Umbilical cord (tissue), 1 donor: ENCODE measurements at regions not wholly inside any gene's neighbourhood (a gene's known extent, or its start where the extent isn't known, plus 50 kb on each side); places are given as distances from the start of the nearest gene placed in this dataset.
A peak's percentile ranks its signal among the peaks of the same experiment; 100 is the strongest.
"Not testable (repeated sequence)": the region's sequence is repeated elsewhere in the genome, so short reads cannot be mapped to it uniquely, and the experiment has no call there.

Experiments used
- DNase-seq: peaks from one replicate; pipeline ENCODE4 v3.0.0-alpha.2; 2015; ENCODE audit warnings: low spot score

GRCh38 chrX:123077631-123078030 lies 106.4 kb upstream of the GRIA3 start:
- peak; percentile 5 for DNase-seq

DNA sequence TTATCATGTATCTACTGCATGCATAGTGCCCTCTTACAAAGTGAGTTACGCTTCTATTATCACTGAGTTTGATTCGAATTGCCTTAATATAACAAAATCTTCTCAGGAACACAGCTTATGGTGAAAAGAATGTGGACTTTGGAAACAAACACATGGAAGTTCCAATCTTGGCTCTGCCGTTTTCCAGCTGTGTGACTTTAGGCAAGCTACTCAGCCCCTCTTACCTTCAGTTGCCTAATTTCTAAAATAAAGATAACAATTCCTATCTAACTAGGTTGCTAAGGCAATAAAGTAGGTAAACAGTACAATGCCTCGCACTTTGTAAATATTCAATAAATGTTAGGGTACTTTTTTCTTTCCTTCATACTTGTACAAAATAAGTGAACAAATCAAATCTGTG lies 104.0 kb upstream of the GRIA3 start:
- DNase-seq = no peak

DNA sequence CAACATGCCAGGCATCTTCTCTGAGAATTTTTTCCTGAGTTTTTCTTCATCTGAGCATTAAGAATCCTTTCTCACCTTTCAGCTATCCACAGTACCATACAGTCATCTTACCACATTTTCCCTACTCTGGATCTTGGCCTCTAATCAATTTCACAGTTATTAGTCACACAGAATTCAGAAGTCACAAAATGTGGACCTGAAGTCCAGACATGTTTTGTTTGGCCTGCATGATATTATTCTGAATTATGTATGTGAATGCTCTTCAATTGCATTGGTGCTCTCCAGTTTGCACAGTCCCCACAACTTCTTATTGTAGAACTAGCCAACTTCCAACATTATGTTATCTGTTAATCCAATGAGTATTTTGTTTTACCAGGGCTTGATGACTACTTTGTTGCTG lies 102.3 kb upstream of the GRIA3 start:
- no peak for DNase-seq

GRCh38 chrX:123083924-123084323 lies 100.2 kb upstream of the GRIA3 start:
- DNase-seq = no peak

GRCh38 chrX:123084797-123085196 lies 99.3 kb upstream of the GRIA3 start:
- DNase-seq = no peak

DNA sequence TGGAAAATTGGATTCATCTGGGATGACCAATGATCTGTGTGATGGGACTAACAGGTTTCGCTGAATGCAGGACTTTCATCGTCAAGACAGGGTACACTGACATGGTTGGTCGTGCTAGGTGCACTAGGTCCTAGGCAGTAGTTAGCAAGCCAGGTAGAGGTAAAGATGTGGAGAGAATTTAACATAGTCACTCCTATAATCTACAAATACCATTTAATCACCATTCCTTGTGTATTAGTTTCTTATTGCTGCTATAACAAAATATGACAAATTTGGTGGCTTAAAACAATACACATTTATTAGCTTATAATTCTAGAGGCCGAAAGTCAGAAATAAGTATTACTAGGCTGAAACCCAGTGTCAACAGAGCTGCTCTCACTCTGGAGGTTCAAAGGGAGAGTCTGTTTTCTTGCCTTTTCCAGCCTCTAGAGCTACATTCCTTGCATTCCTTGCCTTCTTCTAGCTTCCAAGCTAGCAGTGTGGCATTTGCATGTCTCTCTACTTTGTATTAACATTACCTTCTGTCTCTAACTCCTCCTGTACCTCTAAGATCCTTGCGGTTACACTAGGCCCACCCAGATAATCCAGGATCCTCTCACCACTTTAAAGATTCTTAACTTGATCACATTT lies 98.7 kb upstream of the GRIA3 start:
- no peak for DNase-seq

DNA sequence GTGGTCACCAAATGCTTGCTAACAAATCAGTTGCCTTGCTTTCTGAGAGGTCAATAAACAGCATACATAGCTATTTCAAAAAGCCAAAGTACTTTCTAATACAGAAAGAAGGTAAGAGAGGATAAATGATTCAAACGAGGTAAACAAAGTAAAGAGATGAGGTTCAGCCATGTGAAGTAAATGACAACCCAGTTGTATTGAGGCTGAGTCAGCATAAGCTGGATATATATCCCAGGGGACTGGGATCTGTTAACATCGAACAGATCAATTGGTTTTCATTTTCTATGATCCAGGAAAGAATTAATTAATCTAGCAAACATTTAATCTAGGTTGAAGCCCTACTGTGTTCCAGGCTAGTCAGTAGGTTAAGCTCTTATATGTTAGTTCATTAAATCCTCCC lies 97.3 kb upstream of the GRIA3 start:
- no peak for DNase-seq

- no peak for DNase-seq
Observed at GRCh38 chrX:123087326-123087725, 96.8 kb upstream of the GRIA3 start.

GRCh38 chrX:123088331-123088730 lies 95.7 kb upstream of the GRIA3 start:
- DNase-seq = no peak

DNA sequence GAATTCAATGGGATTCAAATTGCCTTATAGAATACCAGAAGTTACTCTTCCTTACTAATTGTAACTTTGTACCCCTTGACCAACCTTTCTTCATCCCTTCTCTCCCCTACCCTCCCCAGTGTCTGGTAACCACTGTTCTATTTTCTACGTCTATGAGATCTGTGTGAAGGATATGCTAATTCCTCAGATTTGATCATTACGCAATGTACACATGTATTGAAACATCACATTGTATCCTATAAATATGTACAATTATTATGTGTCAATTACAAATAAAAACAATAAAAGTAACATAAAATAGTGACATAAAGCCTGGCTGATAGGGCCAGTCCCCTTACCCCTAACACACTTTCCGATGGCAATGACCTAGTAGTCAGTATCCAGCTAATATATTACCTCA lies 95.1 kb upstream of the GRIA3 start:
- DNase-seq = no peak

DNA sequence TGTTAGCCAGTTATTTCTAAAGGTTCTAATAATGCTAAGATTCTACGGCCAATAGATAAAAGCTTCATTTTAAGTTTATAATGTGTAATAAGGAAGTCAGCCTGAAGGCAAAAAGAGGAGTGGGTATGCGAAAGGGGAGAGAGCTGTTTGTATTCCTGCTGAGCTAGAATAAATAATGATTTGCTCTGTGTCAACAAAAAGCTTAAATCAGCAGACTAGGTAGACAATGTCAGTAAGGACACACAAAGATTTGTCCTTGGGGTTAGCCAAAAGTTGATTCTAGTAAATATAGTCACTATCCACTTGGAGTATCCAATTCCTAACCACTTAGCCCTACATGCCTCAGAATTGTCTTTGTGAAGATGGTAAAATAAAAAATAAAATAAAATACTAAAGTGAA lies 90.3 kb upstream of the GRIA3 start:
- no peak for DNase-seq

DNA sequence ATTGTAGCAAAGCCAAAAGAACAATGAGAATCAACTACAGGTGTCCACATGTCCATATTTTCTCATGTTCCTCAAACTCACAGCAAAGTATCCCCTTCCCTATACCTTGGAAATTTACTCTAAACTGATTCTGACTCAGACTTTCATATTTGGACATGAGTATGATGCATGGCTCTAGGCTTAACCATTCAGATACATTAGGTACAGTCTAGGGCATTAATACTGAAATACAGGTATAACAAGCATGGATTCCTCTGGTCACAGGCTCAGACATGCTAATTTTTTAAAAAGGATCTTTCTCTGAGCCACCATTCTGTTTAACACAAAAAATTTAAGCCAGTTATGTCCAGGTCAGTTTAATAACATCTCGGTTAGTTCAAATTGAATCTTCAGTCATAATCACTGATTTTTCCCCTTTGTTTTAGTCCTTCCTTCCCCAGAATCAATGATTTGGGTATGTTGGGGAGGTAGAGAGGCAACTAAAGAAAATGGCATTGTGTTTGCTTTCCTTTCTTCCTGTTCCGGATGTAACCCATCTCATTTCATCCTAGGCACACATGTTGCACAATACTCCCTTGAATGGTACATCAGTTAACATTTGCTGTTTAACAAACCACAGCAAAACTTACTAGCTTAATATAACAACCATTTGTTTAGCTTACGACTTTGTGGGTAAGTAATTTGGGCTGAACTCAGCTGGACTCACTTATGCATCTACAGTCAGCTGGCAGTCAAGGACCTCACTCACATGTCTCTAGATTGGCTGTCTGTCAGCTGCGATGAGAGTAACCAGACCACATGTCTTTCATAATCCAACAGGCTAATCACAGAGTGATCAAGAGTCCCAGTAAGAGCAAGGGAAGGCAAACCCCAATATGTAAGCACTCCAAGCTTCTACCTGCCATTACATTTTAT lies 75.3 kb upstream of the GRIA3 start:
- no peak for DNase-seq

GRCh38 chrX:123121241-123121640 lies 62.8 kb upstream of the GRIA3 start:
- DNase-seq = no peak

DNA sequence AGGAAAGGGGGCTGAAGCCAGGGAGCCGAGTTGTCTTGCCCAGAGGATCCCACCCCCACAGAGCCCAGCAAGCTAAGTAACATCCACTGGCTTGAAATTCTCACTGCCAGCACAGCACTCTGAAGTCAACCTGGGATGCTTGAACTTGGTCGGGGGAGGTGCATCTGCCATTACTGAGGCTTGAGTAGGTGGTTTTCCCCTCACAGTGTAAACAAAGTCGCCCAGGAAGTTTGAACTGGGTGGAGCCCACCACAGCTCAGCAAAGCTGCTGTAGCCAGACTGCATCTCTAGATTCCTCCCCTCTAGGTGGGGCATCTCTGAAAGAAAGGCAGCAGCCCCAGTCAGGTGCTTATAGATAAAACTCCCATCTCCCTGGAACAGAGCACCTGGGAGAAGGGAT lies 54.3 kb upstream of the GRIA3 start:
- not testable (repeated sequence) for DNase-seq
